PC-9 (cell line): ENCODE measurements at regions not wholly inside any gene's neighbourhood (a gene's known extent, or its start where the extent isn't known, plus 50 kb on each side); places are given as distances from the start of the nearest gene placed in this dataset.

Experiments used
- BruUV-seq: library from RNA; stranded (reverse); fragments of 400-500 nt; replicated peaks from 2 replicates; lab custom pipeline; 2021; lab: Mats Ljungman, UMichigan
- CTCF ChIA-PET: fragments of 300-600 bp; sonication (Branson Sonifier 250); formaldehyde crosslinking; loops from one replicate; lab custom pipeline; 2022; ENCODE audit warnings: antibody characterized with exemption; lab: Charles Lee
- POLR2A ChIA-PET: fragments of 300-600 bp; sonication (Branson Sonifier 250); formaldehyde crosslinking; loops from one replicate; lab custom pipeline; 2022; ENCODE audit warnings: antibody characterized with exemption; ENCODE audit not compliant: unreplicated experiment; lab: Charles Lee
- DNase-seq, 2 experiments: peaks; one replicate each; pipeline versions ENCODE4 v3.0.0 to v3.0.0-alpha.2; 2015 to 2022; ENCODE audit warnings: mixed read lengths in 1 of 2
- H2AFZ ChIP-seq: fragments of 200-600 bp; sonication (generic); 2 replicates; pipeline ENCODE4 v1.8.1; 2017; ENCODE audit warnings: antibody characterized with exemption
- H3F3A ChIP-seq: fragments of 200-600 bp; sonication (generic); 2 replicates; pipeline ENCODE4 v1.8.1; 2017; ENCODE audit warnings: antibody characterized with exemption, mild to moderate bottlenecking, low read depth; ENCODE audit not compliant: insufficient read depth
- H3K27ac ChIP-seq: fragments of 200-600 bp; sonication (generic); 2 replicates; pipeline ENCODE4 v1.6.1; 2016; ENCODE audit warnings: mixed run types
- H3K27me3 ChIP-seq: fragments of 200-600 bp; sonication (generic); 2 replicates; pipeline ENCODE4 v1.6.1; 2016; ENCODE audit warnings: low read depth, mixed run types; ENCODE audit not compliant: insufficient read depth
- H3K36me3 ChIP-seq: fragments of 200-600 bp; sonication (generic); 2 replicates; pipeline ENCODE4 v1.6.1; 2016; ENCODE audit warnings: low read depth, mixed run types
- H3K4me1 ChIP-seq: fragments of 200-600 bp; sonication (generic); replicated peaks from 2 replicates; pipeline ENCODE4 v1.6.1; 2016; ENCODE audit warnings: mixed run types; ENCODE audit not compliant: insufficient read depth
- H3K4me2 ChIP-seq: fragments of 200-600 bp; sonication (generic); 2 replicates; pipeline ENCODE4 v1.6.1; 2017; ENCODE audit warnings: mixed run types
- H3K4me3 ChIP-seq: fragments of 200-600 bp; sonication (generic); 2 replicates; pipeline ENCODE4 v1.6.1; 2016; ENCODE audit warnings: mixed run types
- H3K79me2 ChIP-seq: fragments of 200-600 bp; sonication (generic); 2 replicates; pipeline ENCODE4 v1.6.1; 2017; ENCODE audit warnings: low read depth, mixed run types
- H3K9me2 ChIP-seq: fragments of 200-600 bp; sonication (generic); 2 replicates; pipeline ENCODE4 v1.8.1; 2017; ENCODE audit warnings: mild to moderate bottlenecking; ENCODE audit not compliant: insufficient read depth
- H3K9me3 ChIP-seq: fragments of 200-600 bp; sonication (generic); 2 replicates; pipeline ENCODE4 v1.8.1; 2016; ENCODE audit warnings: low read depth; ENCODE audit not compliant: insufficient read depth
- H4K20me1 ChIP-seq: fragments of 200-600 bp; sonication (generic); 2 replicates; pipeline ENCODE4 v1.8.1; 2017; ENCODE audit not compliant: insufficient read depth
- EZH2 ChIP-seq: fragments of 200-600 bp; sonication (generic); IDR thresholded peaks from 2 replicates; pipeline ENCODE4 v1.8.0; 2017; ENCODE audit warnings: antibody characterized with exemption, low read depth
- intact Hi-C: fragments of 100-400 bp; cut with micrococcal nuclease; formaldehyde crosslinking; loops from one replicate; pipeline ENCODE4 v1.10.0; 2022; ENCODE audit not compliant: unreplicated experiment
- TF ChIP-seq, protein P1 (sequence below): fragments of 200-600 bp; sonication (generic); conservative IDR thresholded peaks from 2 replicates; pipeline ENCODE4 v1.6.1; 2017; ENCODE audit warnings: mixed run types, antibody characterized with exemption, mild to moderate bottlenecking, moderate library complexity

GRCh38 chr20:19017104-19017690, 195.2 kb upstream of the SLC24A3 start:
- Histone ChIP-seq H3K9me2 (no peaks in the 10 kb centered on the region), H4K20me1 (no peaks in the 10 kb centered on the region), H3K36me3 (no peaks in the 10 kb centered on the region), H3K4me1 (no peaks in the 10 kb centered on the region), H2AFZ (no peak overlapping the region), H3K27me3 (no peaks in the 10 kb centered on the region), H3K4me3 (no peak overlapping the region), H3K9me3 (no peaks in the 10 kb centered on the region), H3K4me2 (no peak overlapping the region), H3K27ac (no peak overlapping the region), H3F3A (no peaks in the 10 kb centered on the region), H3K79me2 (no peaks in the 10 kb centered on the region)
- ChIA-PET POLR2A (no interaction called here), CTCF (no interaction called here)
- intact Hi-C loops = no loop called here
- DNase-seq = no peak
- BruUV-seq = no TSS peak
- TF ChIP-seq EZH2 = no peak
- TF ChIP-seq, protein P1, sequence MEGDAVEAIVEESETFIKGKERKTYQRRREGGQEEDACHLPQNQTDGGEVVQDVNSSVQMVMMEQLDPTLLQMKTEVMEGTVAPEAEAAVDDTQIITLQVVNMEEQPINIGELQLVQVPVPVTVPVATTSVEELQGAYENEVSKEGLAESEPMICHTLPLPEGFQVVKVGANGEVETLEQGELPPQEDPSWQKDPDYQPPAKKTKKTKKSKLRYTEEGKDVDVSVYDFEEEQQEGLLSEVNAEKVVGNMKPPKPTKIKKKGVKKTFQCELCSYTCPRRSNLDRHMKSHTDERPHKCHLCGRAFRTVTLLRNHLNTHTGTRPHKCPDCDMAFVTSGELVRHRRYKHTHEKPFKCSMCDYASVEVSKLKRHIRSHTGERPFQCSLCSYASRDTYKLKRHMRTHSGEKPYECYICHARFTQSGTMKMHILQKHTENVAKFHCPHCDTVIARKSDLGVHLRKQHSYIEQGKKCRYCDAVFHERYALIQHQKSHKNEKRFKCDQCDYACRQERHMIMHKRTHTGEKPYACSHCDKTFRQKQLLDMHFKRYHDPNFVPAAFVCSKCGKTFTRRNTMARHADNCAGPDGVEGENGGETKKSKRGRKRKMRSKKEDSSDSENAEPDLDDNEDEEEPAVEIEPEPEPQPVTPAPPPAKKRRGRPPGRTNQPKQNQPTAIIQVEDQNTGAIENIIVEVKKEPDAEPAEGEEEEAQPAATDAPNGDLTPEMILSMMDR = no peak

DNA sequence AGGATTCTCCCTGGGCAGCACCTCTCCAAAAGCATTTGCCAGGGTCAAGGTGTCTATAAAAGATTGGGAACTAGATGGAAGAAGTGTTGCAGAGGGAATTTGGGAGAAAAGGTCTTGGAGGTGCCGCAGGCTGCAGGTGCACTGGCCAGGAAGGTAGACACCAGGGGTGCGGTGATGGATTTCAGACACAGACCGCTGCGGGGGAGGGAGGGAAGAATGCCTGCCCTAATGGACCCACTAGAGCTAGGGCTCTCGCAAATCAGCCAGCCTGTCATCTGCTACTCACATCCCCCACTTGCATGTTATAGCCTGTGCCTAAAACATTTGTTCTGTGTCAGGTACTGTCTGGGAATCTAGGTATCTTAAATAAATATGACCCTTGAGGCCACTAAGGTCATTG, 193.6 kb upstream of the SLC24A3 start:
- Histone ChIP-seq H3K9me3 (no peaks in the 10 kb centered on the region), H2AFZ (no peak overlapping the region), H3K4me3 (no peak overlapping the region), H4K20me1 (no peaks in the 10 kb centered on the region), H3K4me2 (no peak overlapping the region), H3K27me3 (no peaks in the 10 kb centered on the region), H3K4me1 (no peaks in the 10 kb centered on the region), H3F3A (no peaks in the 10 kb centered on the region), H3K36me3 (no peaks in the 10 kb centered on the region), H3K79me2 (no peaks in the 10 kb centered on the region), H3K27ac (no peak overlapping the region), H3K9me2 (no peaks in the 10 kb centered on the region)
- ChIA-PET CTCF (no interaction called here), POLR2A (no interaction called here)
- DNase-seq = no peak
- intact Hi-C loops = no loop called here
- TF ChIP-seq EZH2 = no peak
- TF ChIP-seq, protein P1 = no peak
- BruUV-seq = no TSS peak

DNA sequence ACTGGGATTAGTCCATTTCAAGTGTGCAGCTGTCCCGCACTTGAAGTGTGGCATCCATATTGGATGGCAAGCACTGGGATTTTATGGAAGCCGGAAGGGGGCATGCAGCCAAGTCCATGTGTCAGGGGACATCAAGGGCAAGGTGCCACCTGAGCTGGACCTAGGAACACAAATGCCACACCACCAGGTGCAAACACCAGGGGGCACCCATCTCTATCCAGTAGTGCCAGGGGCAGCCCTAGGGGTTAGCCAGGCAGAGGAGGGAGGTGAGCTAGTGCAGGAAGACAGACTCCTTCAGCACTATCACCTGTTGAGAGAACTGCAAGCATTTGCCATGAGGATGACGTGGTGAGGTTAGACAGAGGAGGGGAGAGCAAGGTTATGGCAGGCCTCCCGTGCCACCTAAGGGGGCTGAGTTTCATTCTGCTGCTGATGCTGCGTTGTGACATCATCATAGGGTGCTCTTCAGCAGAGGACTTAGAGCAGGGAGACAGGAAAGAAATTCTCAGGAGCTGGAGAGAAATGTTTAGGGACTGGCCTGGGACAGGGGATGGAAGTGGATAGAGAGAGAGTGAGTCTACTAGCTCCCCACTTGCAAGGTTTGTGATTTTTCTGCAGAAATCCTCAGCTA, 192.6 kb upstream of the SLC24A3 start:
- Histone ChIP-seq H3K27ac (no peak overlapping the region), H2AFZ (no peak overlapping the region), H4K20me1 (no peaks in the 10 kb centered on the region), H3K4me3 (no peak overlapping the region), H3F3A (no peaks in the 10 kb centered on the region), H3K4me2 (no peak overlapping the region), H3K36me3 (no peaks in the 10 kb centered on the region), H3K9me2 (no peaks in the 10 kb centered on the region), H3K79me2 (no peaks in the 10 kb centered on the region), H3K9me3 (no peaks in the 10 kb centered on the region), H3K4me1 (no peaks in the 10 kb centered on the region), H3K27me3 (no peaks in the 10 kb centered on the region)
- DNase-seq = no peak
- CTCF ChIA-PET = no interaction called here
- TF ChIP-seq, protein P1 = no peak
- TF ChIP-seq EZH2 = no peak
- BruUV-seq = no TSS peak
- intact Hi-C loops = no loop called here
- POLR2A ChIA-PET = no interaction called here
